Mesenchymal stem cell (in vitro differentiated cells and primary cell): ENCODE measurements at regions not wholly inside any gene's neighbourhood (a gene's known extent, or its start where the extent isn't known, plus 50 kb on each side); places are given as distances from the start of the nearest gene placed in this dataset.

Experiments used
- DNase-seq: peaks from one replicate; pipeline ENCODE4 v3.0.0-alpha.2; 2013
- H2AFZ ChIP-seq: one replicate; pipeline ENCODE4 v1.6.1; 2013; ENCODE audit warnings: low read depth, mild to moderate bottlenecking, control low read depth, inconsistent platforms, low read length, moderate library complexity
- H2AK5ac ChIP-seq: 2 replicates; pipeline ENCODE4 v1.6.1; 2013; ENCODE audit warnings: low read length, moderate library complexity, mild to moderate bottlenecking, inconsistent platforms; ENCODE audit not compliant: severe bottlenecking
- H2BK120ac ChIP-seq: one replicate; pipeline ENCODE4 v1.6.1; 2013; ENCODE audit warnings: low read depth, mild to moderate bottlenecking, inconsistent platforms, low read length, moderate library complexity
- H2BK12ac ChIP-seq, 2 experiments: one replicate each; pipeline ENCODE4 v1.6.1; 2013; ENCODE audit warnings: inconsistent platforms in 2 of 2, low read length in 2 of 2, mild to moderate bottlenecking in 2 of 2, moderate library complexity in 2 of 2, control low read depth in 1 of 2
- H2BK15ac ChIP-seq: one replicate; pipeline ENCODE4 v1.6.1; 2013; ENCODE audit warnings: mild to moderate bottlenecking, low read depth, inconsistent platforms; ENCODE audit not compliant: poor library complexity, severe bottlenecking
- H2BK5ac ChIP-seq: 2 replicates; pipeline ENCODE4 v1.6.1; 2013; ENCODE audit warnings: low read depth, mild to moderate bottlenecking, low read length, control low read depth, inconsistent platforms; ENCODE audit not compliant: poor library complexity, severe bottlenecking
- H3K14ac ChIP-seq, 2 experiments: one replicate each; pipeline ENCODE4 v1.6.1; 2013; ENCODE audit warnings: inconsistent platforms in 2 of 2, low read length in 2 of 2, control low read depth in 1 of 2, mild to moderate bottlenecking in 1 of 2, moderate library complexity in 1 of 2
- H3K18ac ChIP-seq, 2 experiments: one replicate each; pipeline ENCODE4 v1.6.1; 2013; ENCODE audit warnings: inconsistent platforms in 2 of 2, low read length in 2 of 2, control low read depth in 1 of 2, low read depth in 1 of 2, mild to moderate bottlenecking in 1 of 2
- H3K23ac ChIP-seq, 2 experiments: one replicate each; pipeline ENCODE4 v1.6.1; 2013; ENCODE audit warnings: inconsistent platforms in 2 of 2, low read length in 2 of 2, mild to moderate bottlenecking in 2 of 2, moderate library complexity in 2 of 2, control low read depth in 1 of 2
- H3K27ac ChIP-seq: 2 replicates; pipeline ENCODE4 v1.5.1; 2013; ENCODE audit warnings: mild to moderate bottlenecking, moderate library complexity, low read length, control low read depth, inconsistent platforms; ENCODE audit not compliant: poor library complexity, severe bottlenecking
- H3K27me3 ChIP-seq, 2 experiments: 2 replicates each; pipeline versions ENCODE4 v1.6.1 to v1.7.0; 2013; ENCODE audit warnings: low read length in 2 of 2, mild to moderate bottlenecking in 2 of 2, moderate library complexity in 2 of 2, control low read depth in 1 of 2, inconsistent platforms in 1 of 2; ENCODE audit not compliant: control insufficient read depth in 1 of 2, insufficient read depth in 1 of 2
- H3K36me3 ChIP-seq, 2 experiments: 2 replicates each; pipeline versions ENCODE4 v1.6.1 to v1.7.0; 2013; ENCODE audit warnings: low read length in 2 of 2, control low read depth in 1 of 2, inconsistent platforms in 1 of 2, low read depth in 1 of 2, mild to moderate bottlenecking in 1 of 2; ENCODE audit not compliant: insufficient read depth in 2 of 2, control insufficient read depth in 1 of 2
- H3K4ac ChIP-seq, 2 experiments: one replicate each; pipeline ENCODE4 v1.6.1; 2013; ENCODE audit warnings: inconsistent platforms in 2 of 2, low read length in 2 of 2, mild to moderate bottlenecking in 2 of 2, moderate library complexity in 2 of 2, control low read depth in 1 of 2, low read depth in 1 of 2
- H3K4me1 ChIP-seq: 2 replicates; pipeline ENCODE4 v1.6.1; 2013; ENCODE audit warnings: low read depth, low read length, control low read depth; ENCODE audit not compliant: control insufficient read depth, insufficient read depth
- H3K4me2 ChIP-seq: 2 replicates; pipeline ENCODE4 v1.6.1; 2013; ENCODE audit warnings: low read length, mild to moderate bottlenecking, inconsistent platforms; ENCODE audit not compliant: poor library complexity, severe bottlenecking
- H3K4me3 ChIP-seq, 2 experiments: 2 replicates each; pipeline versions ENCODE4 v1.5.1 to v1.7.0; 2013; ENCODE audit warnings: low read length in 2 of 2, mild to moderate bottlenecking in 2 of 2, control low read depth in 1 of 2, low read depth in 1 of 2; ENCODE audit not compliant: insufficient read depth in 1 of 2
- H3K79me1 ChIP-seq: replicated peaks from 2 replicates; pipeline ENCODE4 v1.6.1; 2013; ENCODE audit warnings: mild to moderate bottlenecking, control low read depth, low read length, inconsistent platforms; ENCODE audit not compliant: poor library complexity, severe bottlenecking
- H3K9ac ChIP-seq: 2 replicates; pipeline ENCODE4 v1.7.0; 2013; ENCODE audit warnings: mild to moderate bottlenecking, low read length, moderate library complexity
- H3K9me3 ChIP-seq: 2 replicates; pipeline ENCODE4 v1.7.0; 2013; ENCODE audit warnings: mild to moderate bottlenecking, low read length; ENCODE audit not compliant: control insufficient read depth
- H4K8ac ChIP-seq: one replicate; pipeline ENCODE4 v1.6.1; 2013; ENCODE audit warnings: inconsistent platforms, mild to moderate bottlenecking, low read length, moderate library complexity
- H4K91ac ChIP-seq: one replicate; pipeline ENCODE4 v1.6.1; 2013; ENCODE audit warnings: mild to moderate bottlenecking, low read length, inconsistent platforms
- WGBS: methylation state at CpG from one replicate; pipeline ENCODE4 v1.1.7; 2013; ENCODE audit warnings: mixed read lengths; 5-methylcytosine and 5-hydroxymethylcytosine counted together

DNA sequence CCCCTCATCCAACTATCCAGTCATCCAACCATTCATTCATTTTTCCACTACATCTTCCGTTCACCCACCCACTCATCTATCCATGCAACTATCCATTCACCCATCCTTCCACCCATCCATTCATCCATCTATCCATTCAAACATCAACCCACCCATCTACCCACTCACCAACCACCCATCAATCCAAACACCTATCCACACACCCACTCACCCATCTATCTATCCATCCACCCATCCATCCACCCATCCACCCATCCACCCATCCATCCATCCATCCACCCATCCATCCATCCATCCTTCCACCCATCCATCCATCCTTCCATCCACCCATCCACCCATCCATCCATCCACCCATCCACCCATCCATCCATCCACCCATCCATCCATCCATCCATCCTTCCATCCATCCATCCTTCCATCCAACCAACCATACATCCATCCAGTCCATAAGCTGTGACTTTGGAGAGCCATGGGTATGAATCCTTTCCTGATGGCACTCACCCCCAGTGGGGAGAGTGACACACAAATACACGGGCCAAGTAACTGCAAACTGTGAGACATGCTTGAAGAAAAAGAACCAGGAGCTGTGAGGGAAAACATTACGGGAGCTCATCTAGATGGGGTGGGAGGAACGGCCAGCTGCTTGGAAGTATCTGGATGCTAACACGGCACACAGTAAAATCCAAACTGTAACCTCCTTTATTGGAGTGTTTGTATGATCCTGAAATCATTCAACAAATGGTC, 100.0 kb upstream of the TNRC6C start:
- no peaks in the 10 kb centered on the region for H3K9me3 ChIP-seq

GRCh38 chr17:77859035-77859810, 99.3 kb upstream of the TNRC6C start:
- Histone ChIP-seq H3K23ac (no peak overlapping the region), H3K36me3 (no peaks in the 10 kb centered on the region), H2AFZ (no peak overlapping the region), H2BK5ac (no peak overlapping the region), H2BK12ac (no peak overlapping the region), H4K91ac (no peak overlapping the region), H3K4ac (no peak overlapping the region), H4K8ac (no peak overlapping the region), H3K9ac (no peak overlapping the region), H3K27ac (no peak overlapping the region), H3K18ac (no peak overlapping the region), H3K79me1 (no peaks in the 10 kb centered on the region), H3K4me2 (no peak overlapping the region), H3K9me3 (no peaks in the 10 kb centered on the region), H2AK5ac (no peak overlapping the region), H3K4me3 (no peak overlapping the region), H3K14ac (no peak overlapping the region), H3K4me1 (peaks cover 2% of the 10 kb centered on the region), H3K27me3 (peaks cover 46 to 77% of the 10 kb centered on the region in 2 experiments), H2BK15ac (no peak overlapping the region), H2BK120ac (no peak overlapping the region)
- no peak for DNase-seq
- 70% methylated on average over 7 of the region's 7 CpGs for WGBS

More for the DNA sequence above, 100.0 kb upstream of the TNRC6C start:
- H3K18ac ChIP-seq: no peak overlapping the region
- H3K4me3 ChIP-seq: no peak overlapping the region
- H3K4me2 ChIP-seq: no peak overlapping the region
- peaks cover 49 to 76% of the 10 kb centered on the region in 2 experiments for H3K27me3 ChIP-seq
- WGBS: 89% methylated on average over 5 of the region's 5 CpGs
- H3K36me3 ChIP-seq: no peaks in the 10 kb centered on the region
- H2BK120ac ChIP-seq: no peak overlapping the region
- no peak for DNase-seq
- no peak overlapping the region for H4K91ac ChIP-seq
- no peak overlapping the region for H2AFZ ChIP-seq
- no peak overlapping the region for H2AK5ac ChIP-seq
- no peak overlapping the region for H2BK12ac ChIP-seq
- peaks cover 2% of the 10 kb centered on the region for H3K4me1 ChIP-seq
- H2BK15ac ChIP-seq: no peak overlapping the region
- no peak overlapping the region for H3K14ac ChIP-seq
- H3K27ac ChIP-seq: no peak overlapping the region
- H3K9ac ChIP-seq: no peak overlapping the region
- H3K23ac ChIP-seq: no peak overlapping the region
- no peak overlapping the region for H4K8ac ChIP-seq
- no peak overlapping the region for H3K4ac ChIP-seq
- no peak overlapping the region for H2BK5ac ChIP-seq
- H3K79me1 ChIP-seq: no peaks in the 10 kb centered on the region

DNA sequence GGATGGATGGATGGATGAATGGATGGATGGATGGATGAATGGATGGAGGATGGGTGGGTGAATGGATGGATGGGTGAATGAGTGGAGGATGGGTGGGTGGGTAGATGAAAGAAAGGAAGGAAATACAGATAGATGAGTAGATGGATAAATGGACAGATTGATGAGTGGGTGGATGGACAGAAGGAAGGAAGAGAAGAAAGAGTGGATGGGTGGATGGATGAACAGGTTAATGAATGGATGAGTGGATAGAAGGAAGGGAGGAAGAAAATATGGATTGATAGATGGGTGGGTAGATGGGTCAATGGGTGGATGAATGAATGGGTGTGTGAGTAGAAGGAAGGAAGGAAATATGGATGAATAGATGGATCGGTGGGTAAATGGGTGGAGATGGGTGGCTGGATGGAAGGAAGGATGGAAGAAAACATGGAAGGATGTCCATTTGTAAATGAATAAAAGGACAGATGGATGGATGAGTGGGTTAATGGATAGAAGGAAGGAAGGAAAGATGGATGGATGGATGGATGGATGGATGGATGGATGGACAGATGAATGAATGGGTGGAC, 97.3 kb upstream of the TNRC6C start:
- no peak overlapping the region for H2BK12ac ChIP-seq
- no peak overlapping the region for H4K91ac ChIP-seq
- H2AFZ ChIP-seq: no peak overlapping the region
- H3K23ac ChIP-seq: no peak overlapping the region
- no peaks in the 10 kb centered on the region for H3K36me3 ChIP-seq
- no peaks in the 10 kb centered on the region for H3K9me3 ChIP-seq
- H3K4me3 ChIP-seq: no peak overlapping the region
- no peak overlapping the region for H3K4ac ChIP-seq
- no peak overlapping the region for H3K18ac ChIP-seq
- no peak overlapping the region for H3K14ac ChIP-seq
- H3K79me1 ChIP-seq: no peaks in the 10 kb centered on the region
- H3K9ac ChIP-seq: no peak overlapping the region
- H2AK5ac ChIP-seq: no peak overlapping the region
- H2BK120ac ChIP-seq: no peak overlapping the region
- H3K4me2 ChIP-seq: no peak overlapping the region
- WGBS: 94% methylated on average over 1 of the region's 1 CpG
- peaks cover 46 to 70% of the 10 kb centered on the region in 2 experiments for H3K27me3 ChIP-seq
- no peak overlapping the region for H3K27ac ChIP-seq
- peaks cover 2% of the 10 kb centered on the region for H3K4me1 ChIP-seq
- H2BK15ac ChIP-seq: no peak overlapping the region
- DNase-seq: no peak
- no peak overlapping the region for H4K8ac ChIP-seq
- no peak overlapping the region for H2BK5ac ChIP-seq

GRCh38 chr17:77861981-77862645, 96.4 kb upstream of the TNRC6C start:
- Histone ChIP-seq H3K4me2 (no peak overlapping the region), H3K27me3 (peaks cover 41 to 64% of the 10 kb centered on the region in 2 experiments), H2BK5ac (no peak overlapping the region), H3K4me3 (no peak overlapping the region), H3K18ac (no peak overlapping the region), H3K4me1 (peaks cover 2% of the 10 kb centered on the region), H4K91ac (peak overlapping the region; percentile 25), H2BK12ac (no peak overlapping the region), H2AK5ac (no peak overlapping the region), H3K36me3 (no peaks in the 10 kb centered on the region), H3K23ac (no peak overlapping the region), H3K27ac (no peak overlapping the region), H2BK15ac (no peak overlapping the region), H3K79me1 (no peaks in the 10 kb centered on the region), H2AFZ (no peak overlapping the region), H3K4ac (no peak overlapping the region), H3K14ac (peak overlapping the region in 1 of 2 experiments; percentile 76), H3K9ac (no peak overlapping the region), H4K8ac (no peak overlapping the region), H3K9me3 (no peaks in the 10 kb centered on the region), H2BK120ac (no peak overlapping the region)
- no peak for DNase-seq
- 81% methylated on average over 13 of the region's 13 CpGs for WGBS
